Astrocyte (in vitro differentiated cells and primary cell): ENCODE measurements at regions not wholly inside any gene's neighbourhood (a gene's known extent, or its start where the extent isn't known, plus 50 kb on each side); places are given as distances from the start of the nearest gene placed in this dataset.
A peak's percentile ranks its signal among the peaks of the same experiment; 100 is the strongest.
"Not testable (repeated sequence)": the region's sequence is repeated elsewhere in the genome, so short reads cannot be mapped to it uniquely, and the experiment has no call there.

Source experiments
- DNase-seq: peaks from one replicate; pipeline ENCODE4 v3.0.0-alpha.2; 2010; ENCODE audit warnings: low read depth
- FAIRE-seq: peaks from 2 replicates; lab custom pipeline; 2011; peaks lifted over from hg19 to GRCh38; lab: Jason Lieb, UNC
- H2AFZ ChIP-seq: 2 replicates; pipeline ENCODE4 v1.6.0; 2012; ENCODE audit warnings: low read depth, low read length, inconsistent platforms
- H3K27ac ChIP-seq: 2 replicates; pipeline ENCODE4 v1.5.1; 2011; ENCODE audit warnings: low read depth, low read length, inconsistent platforms
- H3K27me3 ChIP-seq: 2 replicates; pipeline ENCODE4 v1.6.0; 2011; ENCODE audit warnings: low read length, inconsistent platforms; ENCODE audit not compliant: insufficient read depth
- H3K36me3 ChIP-seq: 2 replicates; pipeline ENCODE4 v1.5.1; 2011; ENCODE audit warnings: low read length, inconsistent platforms; ENCODE audit not compliant: insufficient read depth
- H3K4me1 ChIP-seq: 2 replicates; pipeline ENCODE4 v1.5.1; 2011; ENCODE audit warnings: low read length, inconsistent platforms; ENCODE audit not compliant: insufficient read depth
- H3K4me2 ChIP-seq: 2 replicates; pipeline ENCODE4 v1.6.0; 2012; ENCODE audit warnings: low read length, inconsistent platforms
- H3K4me3 ChIP-seq: 2 replicates; pipeline ENCODE4 v1.5.1; 2011; ENCODE audit warnings: low read depth, mild to moderate bottlenecking, low read length, inconsistent platforms; ENCODE audit not compliant: insufficient read depth
- H3K79me2 ChIP-seq: 2 replicates; pipeline ENCODE4 v1.6.0; 2012; ENCODE audit warnings: mild to moderate bottlenecking, low read length, inconsistent platforms; ENCODE audit not compliant: insufficient read depth
- H3K9ac ChIP-seq: 2 replicates; pipeline ENCODE4 v1.6.0; 2012; ENCODE audit warnings: mild to moderate bottlenecking, low read length, inconsistent platforms
- H3K9me3 ChIP-seq: 2 replicates; pipeline ENCODE4 v1.5.1; 2012; ENCODE audit warnings: low read depth, mild to moderate bottlenecking, low read length, inconsistent platforms; ENCODE audit not compliant: insufficient read depth
- H4K20me1 ChIP-seq: 2 replicates; pipeline ENCODE4 v1.6.0; 2012; ENCODE audit warnings: low read length, inconsistent platforms; ENCODE audit not compliant: insufficient read depth
- H3K27ac Mint-ChIP-seq: one replicate; pipeline ENCODE4 v1.8.0; 2021; ENCODE audit warnings: mild to moderate bottlenecking, mixed read lengths; ENCODE audit not compliant: unreplicated experiment
- H3K27me3 Mint-ChIP-seq: one replicate; pipeline ENCODE4 v1.8.0; 2021; ENCODE audit warnings: low read depth, mixed read lengths; ENCODE audit not compliant: unreplicated experiment
- H3K36me3 Mint-ChIP-seq: one replicate; pipeline ENCODE4 v1.8.0; 2021; ENCODE audit warnings: low read depth, mixed read lengths; ENCODE audit not compliant: unreplicated experiment
- H3K4me1 Mint-ChIP-seq: one replicate; pipeline ENCODE4 v1.8.0; 2021; ENCODE audit warnings: low read depth, mixed read lengths; ENCODE audit not compliant: unreplicated experiment
- H3K4me3 Mint-ChIP-seq: one replicate; pipeline ENCODE4 v1.8.0; 2021; ENCODE audit warnings: mild to moderate bottlenecking, moderate library complexity, mixed read lengths; ENCODE audit not compliant: unreplicated experiment
- H3K9me3 Mint-ChIP-seq: one replicate; pipeline ENCODE4 v1.8.0; 2021; ENCODE audit warnings: mild to moderate bottlenecking, mixed read lengths; ENCODE audit not compliant: unreplicated experiment
- EZH2 ChIP-seq: IDR thresholded peaks from 2 replicates; pipeline ENCODE4 v1.6.1; 2012; ENCODE audit warnings: mild to moderate bottlenecking, low read length, inconsistent platforms; ENCODE audit not compliant: insufficient read depth
- TF ChIP-seq, protein P1 (sequence below): IDR thresholded peaks from 2 replicates; pipeline ENCODE4 v1.5.1; 2011; ENCODE audit warnings: low read depth, mild to moderate bottlenecking, inconsistent platforms, low read length, moderate library complexity; ENCODE audit not compliant: insufficient read depth

DNA sequence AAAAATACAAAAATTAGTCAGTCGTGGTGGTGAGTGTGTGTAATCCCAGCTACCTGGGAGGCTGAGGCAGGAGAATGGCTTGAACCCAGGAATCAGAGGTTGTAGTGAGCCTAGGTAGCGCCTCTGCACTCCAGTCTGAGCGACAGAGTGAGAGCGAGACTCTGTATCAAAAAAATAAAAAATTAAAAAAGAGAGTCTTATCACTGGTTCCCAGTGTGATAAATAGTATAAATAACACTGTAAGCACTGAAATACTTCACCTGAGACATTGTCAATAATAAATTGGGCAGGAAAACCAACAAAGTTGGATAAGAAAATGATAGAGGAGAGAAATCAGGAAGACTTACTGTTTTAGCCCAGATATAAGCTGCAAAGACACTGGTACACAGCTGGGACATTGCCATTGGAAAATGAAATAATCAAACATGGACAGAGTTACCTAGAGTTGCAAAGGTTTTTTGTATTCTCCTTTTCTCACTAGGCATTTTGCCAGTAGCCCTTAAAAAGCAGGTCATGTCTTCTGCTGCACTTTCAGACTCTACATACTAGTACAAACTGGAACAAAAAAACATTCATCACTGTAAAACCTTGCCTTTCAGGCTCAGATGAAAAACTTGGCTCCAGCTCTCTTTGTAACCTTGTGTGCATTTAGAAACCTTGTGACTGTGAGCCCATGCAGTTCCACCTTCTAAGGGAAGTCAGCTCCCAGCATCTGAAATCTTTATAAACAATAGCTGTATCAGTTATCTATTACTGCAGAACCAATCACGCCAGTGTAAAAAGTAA, 55.0 kb upstream of the PPP1R2C start:
- TF ChIP-seq EZH2 = no peak
- TF ChIP-seq, protein P1, sequence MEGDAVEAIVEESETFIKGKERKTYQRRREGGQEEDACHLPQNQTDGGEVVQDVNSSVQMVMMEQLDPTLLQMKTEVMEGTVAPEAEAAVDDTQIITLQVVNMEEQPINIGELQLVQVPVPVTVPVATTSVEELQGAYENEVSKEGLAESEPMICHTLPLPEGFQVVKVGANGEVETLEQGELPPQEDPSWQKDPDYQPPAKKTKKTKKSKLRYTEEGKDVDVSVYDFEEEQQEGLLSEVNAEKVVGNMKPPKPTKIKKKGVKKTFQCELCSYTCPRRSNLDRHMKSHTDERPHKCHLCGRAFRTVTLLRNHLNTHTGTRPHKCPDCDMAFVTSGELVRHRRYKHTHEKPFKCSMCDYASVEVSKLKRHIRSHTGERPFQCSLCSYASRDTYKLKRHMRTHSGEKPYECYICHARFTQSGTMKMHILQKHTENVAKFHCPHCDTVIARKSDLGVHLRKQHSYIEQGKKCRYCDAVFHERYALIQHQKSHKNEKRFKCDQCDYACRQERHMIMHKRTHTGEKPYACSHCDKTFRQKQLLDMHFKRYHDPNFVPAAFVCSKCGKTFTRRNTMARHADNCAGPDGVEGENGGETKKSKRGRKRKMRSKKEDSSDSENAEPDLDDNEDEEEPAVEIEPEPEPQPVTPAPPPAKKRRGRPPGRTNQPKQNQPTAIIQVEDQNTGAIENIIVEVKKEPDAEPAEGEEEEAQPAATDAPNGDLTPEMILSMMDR = no peak
- FAIRE-seq (peak; percentile 23), DNase-seq (no peak)
- Histone ChIP-seq H3K79me2 (no peaks in the 10 kb centered on the region), H3K9ac (no peak overlapping the region), H2AFZ (no peak overlapping the region), H3K4me3 (no peak overlapping the region), H3K27ac (no peak overlapping the region), H3K36me3 (no peaks in the 10 kb centered on the region), H3K4me1 (no peaks in the 10 kb centered on the region), H3K9me3 (no peaks in the 10 kb centered on the region), H3K4me2 (no peak overlapping the region), H3K27me3 (no peaks in the 10 kb centered on the region), H4K20me1 (no peaks in the 10 kb centered on the region)
- no peak overlapping the region for H3K4me3 Mint-ChIP-seq
- no peaks in the 10 kb centered on the region for H3K36me3 Mint-ChIP-seq
- H3K4me1 Mint-ChIP-seq = peaks cover 4% of the 10 kb centered on the region
- H3K27me3 Mint-ChIP-seq = no peaks in the 10 kb centered on the region
- no peak overlapping the region for H3K27ac Mint-ChIP-seq
- no peaks in the 10 kb centered on the region for H3K9me3 Mint-ChIP-seq

DNA sequence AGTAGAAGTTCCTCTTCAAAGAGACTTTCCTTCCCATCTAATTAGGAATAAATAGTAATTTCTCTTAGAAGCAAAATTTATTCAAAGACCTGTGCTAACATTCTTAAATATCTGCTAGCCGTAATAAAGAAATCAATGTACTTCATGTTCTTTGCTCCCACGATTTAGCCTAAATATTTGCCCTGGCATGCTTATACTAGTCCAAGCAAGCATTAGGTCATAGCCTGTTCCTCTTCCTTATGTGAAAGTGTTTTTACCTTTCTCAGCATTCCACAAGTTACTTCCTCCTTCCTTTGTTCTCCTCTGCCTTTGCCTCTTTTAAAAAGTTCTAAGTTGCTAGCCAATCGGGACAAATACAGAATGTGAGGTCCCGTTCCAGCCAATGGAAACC, 55.6 kb upstream of the PPP1R2C start:
- H2AFZ ChIP-seq, H3K4me3 ChIP-seq, H3K27ac ChIP-seq, H3K27me3 Mint-ChIP-seq, H3K36me3 ChIP-seq, H3K9me3 Mint-ChIP-seq, H3K4me1 ChIP-seq, FAIRE-seq, H3K4me3 Mint-ChIP-seq, H3K36me3 Mint-ChIP-seq, H3K4me2 ChIP-seq, H3K4me1 Mint-ChIP-seq, H4K20me1 ChIP-seq, H3K27me3 ChIP-seq, DNase-seq, H3K27ac Mint-ChIP-seq, H3K79me2 ChIP-seq, H3K9me3 ChIP-seq, H3K9ac ChIP-seq: not testable (repeated sequence)

DNA sequence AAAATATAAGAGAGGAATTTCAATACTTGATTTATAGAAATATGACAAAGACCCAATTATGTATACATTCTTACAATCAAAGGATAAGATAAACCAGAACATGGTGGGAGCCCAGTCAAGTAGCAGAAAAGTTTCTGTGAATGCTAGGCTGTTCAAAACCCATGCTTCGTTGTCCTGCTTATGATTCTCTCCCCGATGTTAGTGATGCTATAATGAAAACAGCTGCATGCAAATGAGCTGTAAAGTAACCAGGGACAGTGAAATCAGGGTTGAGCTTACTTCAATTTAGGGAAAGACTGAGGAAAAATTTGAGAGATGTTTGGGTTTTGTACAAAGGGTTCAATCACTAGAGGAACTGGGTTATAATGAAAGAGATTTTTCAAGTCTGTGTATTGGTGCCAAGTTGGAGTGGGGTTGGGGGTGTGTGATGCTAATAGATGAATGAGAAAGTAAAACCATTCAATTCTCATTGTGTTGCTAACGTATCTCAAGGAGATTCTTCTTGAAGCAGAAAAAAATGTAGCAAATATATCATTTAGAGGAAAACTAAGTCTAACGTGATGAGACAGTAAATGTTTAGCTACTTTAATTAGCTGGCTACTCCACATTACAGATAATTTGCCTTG, 59.3 kb upstream of the PPP1R2C start:
- Histone ChIP-seq H3K4me2 (no peak overlapping the region), H3K4me3 (no peak overlapping the region), H3K9me3 (no peaks in the 10 kb centered on the region), H3K27me3 (no peaks in the 10 kb centered on the region), H3K27ac (no peak overlapping the region), H3K9ac (no peak overlapping the region), H3K4me1 (no peaks in the 10 kb centered on the region), H3K36me3 (no peaks in the 10 kb centered on the region), H3K79me2 (no peaks in the 10 kb centered on the region), H2AFZ (no peak overlapping the region), H4K20me1 (no peaks in the 10 kb centered on the region)
- Mint-ChIP-seq H3K27me3 (no peaks in the 10 kb centered on the region), H3K4me1 (peaks cover 7% of the 10 kb centered on the region), H3K9me3 (no peaks in the 10 kb centered on the region), H3K27ac (no peak overlapping the region), H3K36me3 (no peaks in the 10 kb centered on the region), H3K4me3 (no peak overlapping the region)
- peak; percentile 69 for FAIRE-seq
- no peak for DNase-seq
- TF ChIP-seq, protein P1 = no peak
- TF ChIP-seq EZH2 = no peak
